Medulla oblongata (tissue), 1 donor: ENCODE measurements at regions not wholly inside any gene's neighbourhood (a gene's known extent, or its start where the extent isn't known, plus 50 kb on each side); places are given as distances from the start of the nearest gene placed in this dataset.
A peak's percentile ranks its signal among the peaks of the same experiment; 100 is the strongest.
"Not testable (repeated sequence)": the region's sequence is repeated elsewhere in the genome, so short reads cannot be mapped to it uniquely, and the experiment has no call there.

ENCODE experiments used
- DNase-seq: peaks from one replicate; pipeline ENCODE4 v3.0.0-alpha.2; 2015; ENCODE audit errors: extremely low spot score

DNA sequence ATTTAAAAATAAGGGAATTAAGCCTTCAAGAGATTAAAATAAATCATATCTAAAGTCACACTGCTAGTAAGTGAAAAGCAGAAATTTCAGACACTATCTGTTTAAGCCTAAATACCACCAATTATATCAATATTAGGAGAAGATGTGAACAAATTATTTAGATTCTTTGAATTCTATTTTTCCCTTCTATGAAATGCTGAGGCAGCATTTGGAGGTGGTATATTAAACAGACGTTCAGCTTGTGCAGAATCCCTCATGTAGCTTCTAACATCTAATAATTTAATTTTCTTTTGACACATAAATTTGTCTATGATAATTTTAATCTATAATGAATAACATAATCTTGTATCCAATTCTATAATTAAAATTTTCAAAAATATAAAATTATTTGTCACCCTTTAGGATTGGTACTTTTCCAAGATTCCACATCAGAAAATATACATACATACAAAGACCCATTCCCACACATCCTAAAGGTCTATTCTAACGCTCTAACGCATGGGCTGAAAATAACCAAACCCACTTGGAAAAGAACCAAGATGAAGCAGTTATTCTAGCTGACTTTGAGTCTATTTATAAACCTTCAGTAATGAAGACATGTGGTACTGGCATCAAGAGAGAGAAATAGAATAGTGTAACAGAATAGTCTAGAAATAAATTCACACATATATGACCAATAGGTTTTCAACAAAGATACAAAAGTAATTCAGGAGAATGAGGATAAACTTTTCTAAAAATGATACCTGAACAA lies 751.8 kb downstream of the GALC start:
- no peak for DNase-seq

DNA sequence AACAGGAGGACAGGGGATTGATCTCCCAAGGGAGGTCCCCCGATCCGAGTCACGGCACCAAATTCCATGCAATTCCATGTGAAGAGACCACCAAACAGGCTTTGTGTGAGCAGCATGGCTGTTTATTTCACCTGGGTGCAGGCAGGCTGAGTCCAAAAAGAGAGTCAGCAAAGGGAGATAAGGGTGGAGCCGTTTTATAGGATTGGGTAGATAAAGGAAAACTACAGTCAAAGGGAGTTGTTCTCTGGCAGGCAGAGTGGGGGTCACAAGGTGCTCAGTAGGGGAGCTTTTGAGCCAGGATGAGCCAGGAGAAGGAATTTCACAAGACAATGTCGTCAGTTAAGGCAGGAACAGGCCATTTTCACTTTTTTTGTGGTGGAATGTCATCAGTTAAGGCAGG lies 752.7 kb downstream of the GALC start:
- not testable (repeated sequence) for DNase-seq

DNA sequence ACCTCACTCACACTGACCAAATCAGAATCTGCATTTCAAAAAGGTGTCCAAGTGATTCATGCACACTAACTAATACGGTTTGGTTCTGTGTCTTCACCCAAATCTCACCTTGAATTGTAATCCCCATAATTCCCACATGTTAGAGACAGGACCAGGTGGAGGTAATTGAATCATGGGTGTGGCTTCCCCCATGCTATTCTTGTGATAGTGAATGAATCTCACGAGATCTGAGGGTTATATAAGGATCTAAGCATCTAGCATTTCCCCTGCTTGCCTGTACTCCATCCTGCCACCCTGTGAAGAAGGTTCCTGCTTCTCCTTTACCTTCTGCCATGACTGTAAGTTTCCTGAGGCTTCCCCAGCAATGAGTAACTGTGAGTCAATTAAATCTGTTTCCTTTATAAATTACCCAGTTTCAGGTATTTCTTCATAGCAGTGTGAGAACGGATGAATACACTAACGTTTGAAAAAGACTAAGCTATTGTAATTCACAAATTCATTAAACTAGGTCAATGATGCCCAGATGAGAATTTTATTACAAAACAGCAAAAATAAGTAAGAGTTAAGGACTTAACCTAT lies 759.1 kb downstream of the GALC start:
- no peak for DNase-seq

DNA sequence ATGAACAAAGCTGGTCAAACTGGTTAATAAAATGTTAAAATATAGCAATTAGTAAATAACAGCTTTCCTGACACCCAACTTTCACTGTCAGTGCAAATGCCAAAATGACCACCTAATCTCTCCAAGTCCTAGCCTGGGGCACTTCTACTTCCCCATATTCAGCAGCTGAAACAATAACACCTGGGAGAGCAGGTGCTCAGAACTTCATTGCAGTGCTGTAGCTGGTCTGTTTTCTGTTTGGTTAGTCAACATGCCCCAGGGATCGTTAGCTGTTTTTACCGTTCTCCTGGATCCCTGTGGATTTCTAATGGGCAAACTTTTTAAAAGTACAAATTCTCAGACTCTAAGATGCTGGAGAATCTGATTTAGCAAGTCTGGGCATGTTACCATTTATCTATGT lies 759.7 kb downstream of the GALC start:
- no peak for DNase-seq

DNA sequence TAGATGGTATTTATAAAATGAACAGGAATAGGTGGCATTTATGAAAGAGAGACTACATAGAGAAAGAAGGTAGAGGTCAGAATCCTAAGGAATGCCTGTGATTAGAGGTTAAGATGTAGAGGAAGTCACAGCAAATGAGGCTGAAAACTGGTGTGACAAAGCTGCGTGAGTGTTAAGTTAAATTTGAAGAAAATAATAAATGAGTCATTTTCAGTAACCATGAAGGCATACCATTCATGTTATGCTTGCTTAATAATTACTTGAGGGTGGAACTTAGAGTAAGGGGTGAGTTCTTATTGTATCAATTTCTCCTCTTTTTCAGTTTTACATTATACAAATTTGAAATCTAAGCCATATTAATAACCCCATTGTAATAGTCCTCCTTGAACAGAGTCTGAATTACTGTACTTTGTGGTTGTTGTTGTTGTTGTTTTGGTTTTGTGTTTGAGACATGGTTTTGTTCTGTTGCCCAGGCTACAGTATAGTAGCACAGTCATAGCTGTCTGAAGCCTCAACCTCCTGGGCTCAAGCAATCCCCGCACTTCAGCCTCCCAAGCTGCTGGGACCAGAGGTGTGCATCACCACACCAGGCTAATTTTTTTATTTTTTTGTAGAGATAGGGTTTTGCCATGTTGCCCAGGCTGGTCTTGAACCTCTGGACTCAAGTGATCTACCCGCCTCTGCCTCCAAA lies 761.5 kb downstream of the GALC start:
- no peak for DNase-seq

DNA sequence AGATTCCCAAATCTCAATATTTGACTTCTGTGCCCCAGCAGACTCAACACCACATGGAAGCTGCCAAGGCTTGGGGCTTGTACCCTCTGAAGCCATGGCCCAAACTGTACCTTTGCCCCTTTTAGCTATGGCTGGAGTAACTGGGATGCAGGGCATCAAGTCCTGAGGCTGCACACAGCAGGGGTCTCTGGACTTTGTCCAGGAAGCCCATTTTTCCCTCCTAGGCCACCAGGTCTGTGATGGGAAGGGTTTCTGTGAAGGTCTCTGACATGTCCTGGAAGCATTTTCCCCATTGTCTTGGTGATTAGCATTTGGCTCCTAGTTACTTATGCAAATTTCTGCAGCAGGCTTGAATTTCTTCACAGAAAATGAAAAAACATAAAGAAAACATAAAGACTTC lies 762.3 kb downstream of the GALC start:
- no peak for DNase-seq

DNA sequence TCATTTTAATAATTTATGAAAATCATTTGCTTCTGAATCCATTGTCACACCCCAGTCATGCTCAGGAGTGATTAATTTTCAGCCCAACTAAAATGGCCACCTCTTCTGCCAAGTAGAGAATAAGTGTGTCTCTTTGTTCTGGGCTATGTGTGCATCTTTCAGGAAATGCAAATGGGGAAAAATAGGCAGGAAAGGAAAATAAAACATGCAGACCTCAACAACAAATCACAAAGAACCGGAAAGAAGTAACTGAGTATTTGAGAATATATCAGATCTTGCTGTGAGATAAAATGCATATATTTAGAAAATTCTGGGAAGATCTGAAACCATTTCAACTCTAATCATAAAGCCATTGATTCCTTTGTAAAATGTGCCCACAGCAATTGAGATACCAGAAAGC lies 763.9 kb downstream of the GALC start:
- no peak for DNase-seq

DNA sequence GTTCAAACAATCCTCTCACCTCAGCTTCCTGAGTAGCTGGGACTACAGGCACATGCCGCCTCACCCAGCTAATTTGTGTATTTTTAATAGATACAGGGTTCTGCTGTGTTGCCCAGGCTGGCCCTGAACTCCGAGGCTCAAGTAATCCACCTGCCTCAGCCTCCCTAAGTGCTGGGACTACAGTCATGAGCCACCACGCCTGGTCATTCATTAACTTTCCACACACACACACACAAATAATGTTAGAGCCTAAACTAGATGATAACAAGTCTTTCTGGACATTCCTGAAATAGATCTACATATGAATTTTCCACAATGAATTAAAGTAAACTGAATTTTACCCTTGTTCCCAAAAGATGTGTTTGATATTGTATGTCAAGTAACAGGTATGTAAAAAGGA lies 776.0 kb downstream of the GALC start:
- no peak for DNase-seq

DNA sequence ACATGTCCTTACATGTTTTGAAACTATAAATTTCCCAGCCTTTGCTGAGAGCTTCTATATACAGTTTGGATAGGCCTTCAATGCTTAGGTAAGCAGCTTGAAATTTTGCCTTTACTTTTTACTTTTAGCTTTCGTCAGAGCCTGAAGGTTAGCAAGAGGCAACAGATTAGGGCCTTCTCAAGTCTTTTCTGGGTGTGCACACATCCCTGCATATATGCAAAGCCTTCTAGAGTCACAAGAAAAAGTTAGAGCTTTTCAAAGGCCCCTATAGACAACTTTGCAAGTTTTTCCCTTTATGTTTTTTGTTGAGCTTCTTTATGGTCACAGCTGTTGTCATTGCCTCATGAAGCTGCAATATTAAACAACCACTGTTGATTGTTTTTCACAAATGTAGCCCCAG lies 778.4 kb downstream of the GALC start:
- DNase-seq = no peak

DNA sequence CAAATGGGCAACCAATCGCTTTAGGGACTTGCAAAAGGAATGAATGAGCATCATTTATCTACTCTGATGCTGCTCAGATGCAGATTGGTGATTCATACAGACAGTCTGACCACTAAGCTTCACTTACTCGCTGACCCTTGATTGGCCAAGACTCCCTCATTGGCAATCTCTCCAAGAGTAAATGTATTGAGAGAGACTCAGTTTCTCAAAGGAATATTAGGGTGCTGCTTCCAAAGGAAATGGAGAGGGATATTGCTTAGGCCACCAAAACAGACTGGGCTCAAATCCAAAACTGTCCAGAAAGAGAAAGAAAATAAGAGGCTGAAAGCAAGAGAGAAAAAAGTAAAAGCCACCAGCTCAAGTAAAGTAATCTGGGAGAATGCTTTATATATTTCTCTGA lies 785.2 kb downstream of the GALC start:
- DNase-seq = no peak

DNA sequence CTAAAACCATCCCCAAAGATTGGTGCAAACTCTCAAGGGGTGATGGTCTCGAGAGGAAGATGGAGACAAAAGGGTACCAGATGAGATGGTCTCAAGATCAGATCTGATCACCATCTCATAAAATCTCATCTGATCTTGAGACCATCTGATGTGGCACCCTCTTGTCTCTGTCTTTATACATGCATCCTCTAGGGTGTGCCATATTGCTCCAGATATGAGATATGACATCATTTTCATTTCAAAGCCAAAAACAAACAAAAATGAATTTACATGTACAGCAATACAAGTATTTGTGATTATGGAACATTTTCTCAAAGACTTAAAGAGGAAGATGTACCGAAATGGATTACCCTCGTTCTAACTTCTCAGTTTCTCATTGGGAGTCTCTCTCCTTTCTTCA lies 787.2 kb downstream of the GALC start:
- no peak for DNase-seq

DNA sequence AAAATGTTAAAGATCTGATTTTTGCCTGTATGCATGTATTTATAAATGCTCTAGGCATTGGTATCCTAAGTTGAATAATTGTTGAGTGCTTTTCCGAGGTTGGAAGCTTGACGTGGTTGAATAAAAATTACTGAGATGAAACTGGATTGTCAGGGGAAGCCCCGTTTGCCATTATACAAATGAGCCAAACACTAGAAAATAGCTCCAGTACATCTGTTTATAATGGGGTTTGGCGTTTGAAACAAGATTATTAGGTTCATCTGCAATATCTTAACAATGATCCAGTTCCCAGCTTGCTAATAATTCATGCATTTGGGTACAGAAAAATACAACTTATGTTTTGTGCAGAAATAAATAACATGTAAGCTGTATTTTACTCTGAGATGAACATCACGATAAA lies 789.6 kb downstream of the GALC start:
- DNase-seq = no peak

DNA sequence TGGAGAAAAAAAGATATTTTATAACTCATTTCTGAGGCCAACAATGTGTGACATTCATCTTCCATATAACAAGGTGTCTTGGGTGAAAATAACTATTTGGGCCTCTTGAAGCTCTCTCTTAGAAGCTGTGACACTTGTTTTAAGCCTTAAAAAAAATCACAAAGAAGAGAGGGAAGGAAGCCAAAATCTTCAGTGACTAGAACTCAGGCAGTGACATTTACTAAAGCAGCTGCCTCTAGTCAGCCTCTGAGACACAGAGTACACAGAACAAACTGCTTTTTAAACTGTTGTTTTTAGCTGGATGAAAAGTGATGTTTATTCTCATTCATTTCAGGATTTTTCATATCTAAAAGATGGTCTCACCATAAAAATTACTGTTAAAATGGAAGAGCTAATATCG lies 793.6 kb downstream of the GALC start:
- DNase-seq = peak; percentile 16

DNA sequence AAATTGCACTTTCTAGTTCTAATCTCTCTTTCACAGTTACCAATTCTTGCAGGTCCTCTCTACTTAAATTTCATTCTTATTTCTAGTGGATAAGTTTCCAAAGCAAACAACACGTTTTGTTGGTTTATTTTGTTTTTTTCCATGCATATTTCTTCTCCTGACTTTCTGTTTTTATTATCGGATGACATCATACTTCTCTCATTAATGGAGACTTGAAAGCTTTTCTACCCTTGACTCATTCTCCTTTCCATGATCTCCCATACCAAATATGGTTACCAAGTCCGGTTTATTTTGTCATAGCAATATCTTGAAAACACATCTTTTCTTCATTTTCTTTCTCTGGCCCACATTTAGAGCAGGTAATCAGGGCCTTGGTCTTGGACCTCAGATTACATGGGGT lies 796.5 kb downstream of the GALC start:
- no peak for DNase-seq

DNA sequence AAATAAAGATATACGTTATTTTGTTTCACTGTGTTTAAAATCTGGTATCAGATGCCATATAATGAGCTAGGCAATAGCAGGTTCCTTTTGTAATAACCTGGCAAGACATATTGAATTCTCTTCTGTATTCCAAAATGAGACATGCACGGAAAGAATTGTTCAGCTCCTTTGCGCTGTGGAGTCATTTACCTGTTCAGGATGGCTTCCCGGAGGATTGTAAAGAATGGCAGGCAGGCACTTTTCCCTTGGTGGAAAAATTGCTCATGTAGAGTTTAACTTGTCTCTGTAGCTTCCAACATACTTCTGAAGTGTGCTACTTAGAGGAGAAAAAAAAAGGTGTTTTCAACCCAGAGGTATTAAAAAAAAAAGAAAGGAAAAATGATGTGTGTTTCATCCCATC lies 805.2 kb downstream of the GALC start:
- DNase-seq = no peak

DNA sequence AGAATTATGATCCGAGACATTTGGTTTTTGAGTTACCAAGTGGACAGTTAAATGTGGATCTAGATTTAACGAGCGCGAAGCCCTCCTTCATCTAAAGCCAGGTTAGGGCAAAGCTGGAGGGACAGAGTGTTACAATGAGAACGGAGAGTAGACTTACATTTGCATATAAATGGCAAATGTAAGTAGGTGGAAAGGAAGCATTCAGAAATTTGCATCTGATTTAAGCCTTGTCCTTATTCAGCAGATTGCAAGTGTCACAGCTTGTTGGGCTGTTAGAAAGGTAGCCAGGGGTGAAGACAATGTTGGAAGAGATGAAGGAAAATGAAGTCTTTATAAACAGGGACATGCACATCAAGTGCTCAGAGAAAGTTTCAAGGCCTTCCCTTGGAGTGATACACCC lies 806.2 kb downstream of the GALC start:
- no peak for DNase-seq

DNA sequence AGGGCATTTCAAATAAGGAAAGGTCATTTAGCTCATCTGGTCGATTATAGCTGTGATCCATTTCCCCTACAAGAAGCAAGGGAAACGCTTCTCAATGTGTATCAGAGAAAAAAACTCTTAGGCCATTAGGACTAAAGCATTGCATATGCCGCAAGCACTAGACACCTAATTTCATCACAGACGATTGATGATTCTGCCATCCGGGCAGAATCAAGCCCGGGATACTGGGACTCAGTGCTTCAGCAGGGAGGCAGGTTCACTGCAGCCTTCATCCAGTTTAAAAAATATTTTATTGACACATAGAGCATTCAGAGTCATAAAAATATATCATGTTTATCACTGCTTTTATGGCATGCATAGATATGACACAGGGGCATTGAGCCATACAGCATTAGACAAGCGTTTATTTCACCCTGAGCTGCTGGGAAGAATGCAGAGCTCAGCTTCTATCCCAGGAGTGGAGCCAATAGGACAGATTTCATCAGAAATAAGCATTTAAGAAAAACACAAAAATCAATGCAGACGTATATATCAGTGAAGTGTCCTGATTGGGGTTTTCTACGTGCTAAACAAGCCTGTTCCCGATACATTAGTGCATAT lies 806.9 kb downstream of the GALC start:
- no peak for DNase-seq

DNA sequence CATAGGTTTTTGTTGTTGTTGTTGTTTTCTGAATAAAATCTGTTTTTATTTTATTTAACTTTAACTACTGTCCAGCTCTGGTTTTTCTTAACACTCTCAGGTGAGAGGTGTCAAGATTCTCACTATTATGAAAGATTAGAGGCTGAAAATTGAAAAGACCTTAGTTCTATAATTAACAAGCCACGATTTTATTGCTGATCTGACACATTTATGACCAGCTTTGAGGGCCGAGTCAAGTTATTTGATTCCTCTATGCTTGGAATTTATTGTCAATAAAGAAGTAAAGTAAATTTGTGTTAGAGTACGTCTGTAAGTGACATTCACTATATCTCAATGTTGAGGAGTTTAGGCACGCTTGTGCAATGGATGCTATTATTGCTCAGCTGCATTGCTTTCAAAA lies 808.8 kb downstream of the GALC start:
- no peak for DNase-seq

DNA sequence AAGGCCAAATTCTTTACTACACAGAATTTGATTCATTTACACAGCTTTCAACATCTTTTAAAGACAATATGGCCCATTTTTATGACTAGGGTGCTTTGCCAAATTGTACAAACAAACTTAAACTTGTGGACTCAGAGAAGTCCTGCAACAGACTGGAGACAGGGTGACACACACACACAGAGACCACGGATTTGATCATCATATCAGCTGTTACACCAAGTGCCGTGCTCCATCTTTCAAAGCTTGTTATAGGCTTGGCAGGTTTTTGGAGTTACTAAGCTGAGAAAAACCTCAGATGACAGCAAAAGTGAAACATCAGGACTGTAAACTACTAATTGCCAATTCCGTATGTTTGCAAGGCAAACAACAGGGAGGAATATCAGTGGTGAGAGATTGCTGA lies 811.7 kb downstream of the GALC start:
- no peak for DNase-seq

DNA sequence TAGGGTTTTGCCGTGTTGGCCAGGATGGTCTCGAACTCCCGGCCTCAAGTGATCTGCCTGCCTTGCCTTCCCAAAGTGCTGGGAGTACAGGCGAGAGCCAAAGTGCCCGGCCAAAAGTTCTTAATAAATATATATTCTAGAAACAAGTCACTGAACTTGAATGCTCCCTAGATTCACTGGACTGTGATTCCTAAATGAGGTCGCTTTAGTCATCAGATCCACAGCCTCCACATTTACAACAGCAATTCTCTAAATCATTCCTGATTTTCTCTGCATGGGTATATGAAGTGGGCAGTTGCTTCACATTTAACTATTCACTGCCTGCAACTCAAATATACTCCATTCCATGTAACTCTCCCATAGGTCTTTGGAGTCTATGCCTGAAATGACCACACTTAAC lies 813.0 kb downstream of the GALC start:
- DNase-seq = no peak

DNA sequence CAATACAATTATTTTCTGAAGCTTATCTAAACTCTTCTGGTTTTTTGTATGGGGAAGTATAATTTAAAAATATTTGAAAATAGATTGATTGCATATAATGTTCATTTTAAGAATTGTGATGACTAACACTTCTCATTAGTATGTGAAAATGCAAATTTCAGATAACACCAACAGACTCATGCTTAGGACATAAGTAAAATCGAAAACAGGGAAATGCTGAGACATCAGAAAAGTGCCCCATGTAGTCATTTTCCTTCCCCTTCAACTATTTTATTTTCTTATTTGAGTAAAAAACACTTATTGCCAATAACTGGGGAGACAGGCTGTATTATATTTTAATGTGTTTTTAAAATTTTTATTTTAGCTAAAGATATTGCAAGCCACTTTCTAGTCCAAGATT lies 814.7 kb downstream of the GALC start:
- no peak for DNase-seq

DNA sequence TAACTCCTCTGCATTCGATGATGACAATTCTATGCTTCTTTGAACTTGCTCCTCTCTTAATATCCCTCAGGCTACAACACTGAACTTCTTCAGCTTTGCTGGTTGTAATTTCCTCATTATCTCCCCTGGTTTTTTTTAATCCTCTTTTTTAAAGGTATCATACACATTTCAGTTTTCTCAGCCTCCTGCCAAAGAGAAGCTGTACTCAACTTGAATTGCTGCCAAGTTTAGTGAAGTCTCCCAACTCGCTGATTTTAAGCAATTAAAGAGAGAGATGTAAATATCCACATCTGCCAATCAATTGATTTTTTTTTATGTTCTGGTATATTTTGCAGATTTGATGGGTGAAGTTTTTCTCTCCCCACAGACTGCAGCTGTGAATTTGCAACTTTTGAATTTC lies 817.8 kb downstream of the GALC start:
- no peak for DNase-seq

DNA sequence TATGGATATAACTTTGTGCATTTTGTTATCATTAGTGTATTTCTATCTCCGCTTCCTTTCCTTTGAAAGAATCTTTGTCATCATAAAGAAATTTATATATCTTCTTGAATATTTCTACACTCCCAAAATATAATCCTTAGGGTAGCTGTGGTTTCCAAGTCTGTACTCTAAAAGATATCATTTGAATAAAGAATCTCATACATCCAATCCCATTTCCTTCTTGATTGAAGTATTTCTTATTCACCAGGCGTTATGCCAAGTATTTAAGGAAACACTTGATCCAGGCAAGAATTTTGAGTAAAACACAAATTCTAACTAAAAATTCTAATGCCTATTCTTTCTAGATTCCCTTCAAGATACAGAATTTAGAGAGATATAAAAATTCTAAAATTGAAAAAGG lies 821.8 kb downstream of the GALC start:
- DNase-seq = no peak
